ENCODE measurements at regions not wholly inside any gene's neighbourhood (a gene's known extent, or its start where the extent isn't known, plus 50 kb on each side); places are given as distances from the start of the nearest gene placed in this dataset.

GRCh38 chr15:31162721-31163510 lies 61.4 kb upstream of the TRPM1 start:
- Histone ChIP-seq H3K4me2 (ENCODE audit: low read length) (no peak overlapping the region), H3K27ac (ENCODE audit: low read length) (no peak overlapping the region), H3K9me2 (ENCODE audit: insufficient read depth, low read length) (no peaks in the 10 kb centered on the region), H3K79me2 (replicated peaks; ENCODE audit: insufficient read depth, low read length) (no peaks in the 10 kb centered on the region), H3K4me3 (ENCODE audit: low read length) (no peak overlapping the region), H4K20me1 (ENCODE audit: insufficient read depth) (no peaks in the 10 kb centered on the region), H3K27me3 (ENCODE audit: insufficient read depth, low read depth, low read length) (no peaks in the 10 kb centered on the region), H3K9me3 (ENCODE audit: low read length) (no peaks in the 10 kb centered on the region), H3K9ac (ENCODE audit: low read length) (no peak overlapping the region), H2AFZ (ENCODE audit: low read depth, low read length) (no peak overlapping the region), H3K36me3 (ENCODE audit: insufficient read depth, low read length) (no peaks in the 10 kb centered on the region), H3F3A (ENCODE audit: insufficient read depth, low read length, poor library complexity, severe bottlenecking) (no peaks in the 10 kb centered on the region)
- TF ChIP-seq, protein P1, sequence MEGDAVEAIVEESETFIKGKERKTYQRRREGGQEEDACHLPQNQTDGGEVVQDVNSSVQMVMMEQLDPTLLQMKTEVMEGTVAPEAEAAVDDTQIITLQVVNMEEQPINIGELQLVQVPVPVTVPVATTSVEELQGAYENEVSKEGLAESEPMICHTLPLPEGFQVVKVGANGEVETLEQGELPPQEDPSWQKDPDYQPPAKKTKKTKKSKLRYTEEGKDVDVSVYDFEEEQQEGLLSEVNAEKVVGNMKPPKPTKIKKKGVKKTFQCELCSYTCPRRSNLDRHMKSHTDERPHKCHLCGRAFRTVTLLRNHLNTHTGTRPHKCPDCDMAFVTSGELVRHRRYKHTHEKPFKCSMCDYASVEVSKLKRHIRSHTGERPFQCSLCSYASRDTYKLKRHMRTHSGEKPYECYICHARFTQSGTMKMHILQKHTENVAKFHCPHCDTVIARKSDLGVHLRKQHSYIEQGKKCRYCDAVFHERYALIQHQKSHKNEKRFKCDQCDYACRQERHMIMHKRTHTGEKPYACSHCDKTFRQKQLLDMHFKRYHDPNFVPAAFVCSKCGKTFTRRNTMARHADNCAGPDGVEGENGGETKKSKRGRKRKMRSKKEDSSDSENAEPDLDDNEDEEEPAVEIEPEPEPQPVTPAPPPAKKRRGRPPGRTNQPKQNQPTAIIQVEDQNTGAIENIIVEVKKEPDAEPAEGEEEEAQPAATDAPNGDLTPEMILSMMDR (IDR thresholded peaks at IDR 0.05; ENCODE audit: poor library complexity, severe bottlenecking): no peak
- no peak for TF ChIP-seq MXI1 (conservative IDR thresholded peaks at IDR 0.05; ENCODE audit: poor library complexity, severe bottlenecking)
- no peak for TF ChIP-seq EP300 (conservative IDR thresholded peaks at IDR 0.05; ENCODE audit: poor library complexity, severe bottlenecking)
- no peak for TF ChIP-seq EZH2 (IDR thresholded peaks at IDR 0.05; ENCODE audit: borderline replicate concordance, insufficient read depth, low read length, poor library complexity, severe bottlenecking)
- TF ChIP-seq TAF1 (IDR thresholded peaks at IDR 0.05; ENCODE audit: low read depth): no peak
- TF ChIP-seq SMC3 (conservative IDR thresholded peaks at IDR 0.05; ENCODE audit: poor library complexity): no peak
- no peak for TF ChIP-seq POLR2AphosphoS5 (IDR thresholded peaks at IDR 0.05)
- TF ChIP-seq, protein P2, sequence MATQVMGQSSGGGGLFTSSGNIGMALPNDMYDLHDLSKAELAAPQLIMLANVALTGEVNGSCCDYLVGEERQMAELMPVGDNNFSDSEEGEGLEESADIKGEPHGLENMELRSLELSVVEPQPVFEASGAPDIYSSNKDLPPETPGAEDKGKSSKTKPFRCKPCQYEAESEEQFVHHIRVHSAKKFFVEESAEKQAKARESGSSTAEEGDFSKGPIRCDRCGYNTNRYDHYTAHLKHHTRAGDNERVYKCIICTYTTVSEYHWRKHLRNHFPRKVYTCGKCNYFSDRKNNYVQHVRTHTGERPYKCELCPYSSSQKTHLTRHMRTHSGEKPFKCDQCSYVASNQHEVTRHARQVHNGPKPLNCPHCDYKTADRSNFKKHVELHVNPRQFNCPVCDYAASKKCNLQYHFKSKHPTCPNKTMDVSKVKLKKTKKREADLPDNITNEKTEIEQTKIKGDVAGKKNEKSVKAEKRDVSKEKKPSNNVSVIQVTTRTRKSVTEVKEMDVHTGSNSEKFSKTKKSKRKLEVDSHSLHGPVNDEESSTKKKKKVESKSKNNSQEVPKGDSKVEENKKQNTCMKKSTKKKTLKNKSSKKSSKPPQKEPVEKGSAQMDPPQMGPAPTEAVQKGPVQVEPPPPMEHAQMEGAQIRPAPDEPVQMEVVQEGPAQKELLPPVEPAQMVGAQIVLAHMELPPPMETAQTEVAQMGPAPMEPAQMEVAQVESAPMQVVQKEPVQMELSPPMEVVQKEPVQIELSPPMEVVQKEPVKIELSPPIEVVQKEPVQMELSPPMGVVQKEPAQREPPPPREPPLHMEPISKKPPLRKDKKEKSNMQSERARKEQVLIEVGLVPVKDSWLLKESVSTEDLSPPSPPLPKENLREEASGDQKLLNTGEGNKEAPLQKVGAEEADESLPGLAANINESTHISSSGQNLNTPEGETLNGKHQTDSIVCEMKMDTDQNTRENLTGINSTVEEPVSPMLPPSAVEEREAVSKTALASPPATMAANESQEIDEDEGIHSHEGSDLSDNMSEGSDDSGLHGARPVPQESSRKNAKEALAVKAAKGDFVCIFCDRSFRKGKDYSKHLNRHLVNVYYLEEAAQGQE (IDR thresholded peaks at IDR 0.05; ENCODE audit: borderline replicate concordance): no peak
- TF ChIP-seq RAD21 (conservative IDR thresholded peaks at IDR 0.05): no peak

GRCh38 chr15:31163769-31164572 lies 62.4 kb upstream of the TRPM1 start:
- H3K27ac ChIP-seq (ENCODE audit: low read length): no peak overlapping the region
- H3K36me3 ChIP-seq (ENCODE audit: insufficient read depth, low read length): no peaks in the 10 kb centered on the region
- H3F3A ChIP-seq (ENCODE audit: insufficient read depth, low read length, poor library complexity, severe bottlenecking): no peaks in the 10 kb centered on the region
- H4K20me1 ChIP-seq (ENCODE audit: insufficient read depth): no peaks in the 10 kb centered on the region
- H3K27me3 ChIP-seq (ENCODE audit: insufficient read depth, low read depth, low read length): no peaks in the 10 kb centered on the region
- H3K4me2 ChIP-seq (ENCODE audit: low read length): no peak overlapping the region
- no peak overlapping the region for H3K9ac ChIP-seq (ENCODE audit: low read length)
- no peak overlapping the region for H2AFZ ChIP-seq (ENCODE audit: low read depth, low read length)
- H3K79me2 ChIP-seq (replicated peaks; ENCODE audit: insufficient read depth, low read length): no peaks in the 10 kb centered on the region
- H3K9me2 ChIP-seq (ENCODE audit: insufficient read depth, low read length): no peaks in the 10 kb centered on the region
- H3K9me3 ChIP-seq (ENCODE audit: low read length): no peaks in the 10 kb centered on the region
- no peak overlapping the region for H3K4me3 ChIP-seq (ENCODE audit: low read length)
- TF ChIP-seq, protein P1 (IDR thresholded peaks at IDR 0.05; ENCODE audit: poor library complexity, severe bottlenecking): no peak
- no peak for TF ChIP-seq EZH2 (IDR thresholded peaks at IDR 0.05; ENCODE audit: borderline replicate concordance, insufficient read depth, low read length, poor library complexity, severe bottlenecking)
- no peak for TF ChIP-seq RAD21 (conservative IDR thresholded peaks at IDR 0.05)
- TF ChIP-seq, protein P2 (IDR thresholded peaks at IDR 0.05; ENCODE audit: borderline replicate concordance): no peak
- no peak for TF ChIP-seq TAF1 (IDR thresholded peaks at IDR 0.05; ENCODE audit: low read depth)
- no peak for TF ChIP-seq POLR2AphosphoS5 (IDR thresholded peaks at IDR 0.05)
- no peak for TF ChIP-seq EP300 (conservative IDR thresholded peaks at IDR 0.05; ENCODE audit: poor library complexity, severe bottlenecking)
- TF ChIP-seq SMC3 (conservative IDR thresholded peaks at IDR 0.05; ENCODE audit: poor library complexity): no peak
- no peak for TF ChIP-seq MXI1 (conservative IDR thresholded peaks at IDR 0.05; ENCODE audit: poor library complexity, severe bottlenecking)
